NT2/D1 (cell line): ENCODE measurements at regions not wholly inside any gene's neighbourhood (a gene's known extent, or its start where the extent isn't known, plus 50 kb on each side); places are given as distances from the start of the nearest gene placed in this dataset.

ENCODE experiments used
- YY1 ChIP-seq: IDR thresholded peaks from 2 replicates; pipeline ENCODE4 v1.6.1; 2011; ENCODE audit not compliant: insufficient read length, insufficient read depth
- ZNF274 ChIP-seq: IDR thresholded peaks from 2 replicates; pipeline ENCODE4 v1.6.1; 2011; ENCODE audit warnings: mild to moderate bottlenecking, low read depth, low read length

DNA sequence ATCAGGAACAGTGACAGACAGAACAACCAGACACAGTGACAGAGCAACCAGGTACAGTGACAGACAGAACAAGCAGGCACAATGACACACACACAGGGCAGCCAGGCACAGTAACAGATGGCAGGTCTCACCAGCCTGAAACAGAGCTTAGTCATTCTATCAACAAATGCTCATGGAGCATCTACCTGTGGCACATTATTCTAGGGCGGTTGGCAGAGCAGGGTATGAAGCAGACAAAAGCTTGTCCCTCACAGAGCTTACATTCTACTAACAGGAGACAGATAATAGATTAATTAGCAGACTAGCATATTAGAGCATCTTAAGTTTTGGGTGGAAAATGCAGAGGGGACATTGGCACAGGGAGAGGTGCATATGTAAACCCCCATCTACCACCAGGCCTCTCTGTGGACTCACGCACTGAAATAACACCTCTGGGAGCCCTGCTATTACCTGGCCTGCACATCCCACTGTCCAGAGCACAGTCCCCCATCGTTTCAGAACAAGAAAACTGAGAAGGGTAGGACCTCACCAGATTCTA is 64.1 kb upstream of the RAB6C start:
- TF ChIP-seq YY1 (no peak), ZNF274 (no peak)
